Endothelial cell of umbilical vein (primary cell): ENCODE measurements at regions not wholly inside any gene's neighbourhood (a gene's known extent, or its start where the extent isn't known, plus 50 kb on each side); places are given as distances from the start of the nearest gene placed in this dataset.

Experiments used
- BruUV-seq: library from RNA; stranded (reverse); fragments of 400-500 nt; replicated peaks from 2 replicates; lab custom pipeline; 2021; lab: Mats Ljungman, UMichigan
- CTCF ChIA-PET: fragments of 300-600, 350-600 bp; sonication (Branson Sonifier 250); formaldehyde crosslinking; loops from one replicate; lab custom pipeline; 2021; ENCODE audit warnings: antibody characterized with exemption, inconsistent platforms; lab: Charles Lee
- POLR2A ChIA-PET: fragments of 300-600, 350-600 bp; sonication (Branson Sonifier 250); formaldehyde crosslinking; loops from one replicate; lab custom pipeline; 2021; ENCODE audit warnings: antibody characterized with exemption, inconsistent platforms; lab: Charles Lee
- DNase-seq: peaks from one replicate; pipeline ENCODE4 v3.0.0-alpha.2; 2011; ENCODE audit warnings: low read depth, low spot score
- FAIRE-seq: peaks from 2 replicates; lab custom pipeline; 2011; peaks lifted over from hg19 to GRCh38; lab: Jason Lieb, UNC
- H2AFZ ChIP-seq: 2 replicates; pipeline ENCODE4 v1.6.0; 2012; ENCODE audit warnings: low read depth, low read length, control low read depth, inconsistent platforms
- H3K27ac ChIP-seq: 2 replicates; pipeline ENCODE4 v1.5.1; 2011; ENCODE audit warnings: low read depth, mild to moderate bottlenecking, control low read depth, low read length, moderate library complexity; ENCODE audit not compliant: insufficient read depth
- H3K27me3 ChIP-seq, 2 experiments: 2 replicates each; pipeline versions ENCODE4 v1.6.0 to v1.6.1; 2011; ENCODE audit warnings: low read length in 2 of 2, mixed read lengths in 1 of 2; ENCODE audit not compliant: control insufficient read depth in 2 of 2, insufficient read depth in 2 of 2
- H3K36me3 ChIP-seq, 2 experiments: 2 replicates in 1 of 2; 3 replicates in 1 of 2; pipeline ENCODE4 v1.5.1; 2011; ENCODE audit warnings: low read length in 2 of 2, mild to moderate bottlenecking in 1 of 2, moderate library complexity in 1 of 2; ENCODE audit not compliant: control insufficient read depth in 2 of 2, insufficient read depth in 2 of 2; ENCODE audit errors: extremely low read depth in 1 of 2
- H3K4me1 ChIP-seq: 3 replicates; pipeline ENCODE4 v1.5.1; 2011; ENCODE audit warnings: mild to moderate bottlenecking, low read length; ENCODE audit not compliant: control insufficient read depth, insufficient read depth; ENCODE audit errors: extremely low read depth
- H3K4me2 ChIP-seq: 2 replicates; pipeline ENCODE4 v1.6.1; 2011; ENCODE audit warnings: low read length, control low read depth, mixed read lengths; ENCODE audit not compliant: insufficient read depth
- H3K4me3 ChIP-seq, 3 experiments: fragments of 200-600 bp in 1 of 3; sonication (generic), shearing (Covaris generic) in 1 of 3; replicated peaks in 1 of 3; 2 replicates each; pipeline ENCODE4 v1.5.1; 2011 to 2016; ENCODE audit warnings: control low read depth in 3 of 3, low read length in 3 of 3, mild to moderate bottlenecking in 2 of 3, inconsistent platforms in 1 of 3, low read depth in 1 of 3, moderate library complexity in 1 of 3; ENCODE audit not compliant: insufficient read depth in 1 of 3
- H3K79me2 ChIP-seq: 2 replicates; pipeline ENCODE4 v1.6.0; 2012; ENCODE audit warnings: low read length, inconsistent platforms; ENCODE audit not compliant: control insufficient read depth, insufficient read depth
- H3K9ac ChIP-seq: replicated peaks from 2 replicates; pipeline ENCODE3; 2011; ENCODE audit warnings: low read length, control low read depth; ENCODE audit not compliant: insufficient read depth; ENCODE audit errors: extremely low read depth
- H3K9me1 ChIP-seq: replicated peaks from 3 replicates; pipeline ENCODE4 v1.6.0; 2011; ENCODE audit warnings: mild to moderate bottlenecking, low read length; ENCODE audit not compliant: control insufficient read depth, insufficient read depth; ENCODE audit errors: extremely low read depth
- H3K9me3 ChIP-seq: replicated peaks from 2 replicates; pipeline ENCODE4 v1.5.1; 2012; ENCODE audit warnings: low read length, inconsistent platforms; ENCODE audit not compliant: control insufficient read depth, insufficient read depth
- H4K20me1 ChIP-seq: replicated peaks from 2 replicates; pipeline ENCODE3; 2011; ENCODE audit warnings: mild to moderate bottlenecking, low read length; ENCODE audit not compliant: control insufficient read depth, insufficient read depth; ENCODE audit errors: extremely low read depth
- EZH2 ChIP-seq: IDR thresholded peaks from 2 replicates; pipeline ENCODE4 v1.6.1; 2012; ENCODE audit warnings: borderline replicate concordance, low read depth, mild to moderate bottlenecking, moderate library complexity, low read length, inconsistent platforms; ENCODE audit not compliant: severe bottlenecking
- FOS ChIP-seq: IDR thresholded peaks from 2 replicates; pipeline ENCODE4 v1.6.1; 2011; ENCODE audit warnings: mild to moderate bottlenecking, low read length, moderate library complexity, borderline replicate concordance; ENCODE audit not compliant: insufficient read depth
- GATA2 ChIP-seq: IDR thresholded peaks from 2 replicates; pipeline ENCODE4 v1.7.0; 2011; ENCODE audit warnings: low read depth, mild to moderate bottlenecking, moderate library complexity, mixed read lengths, low read length; ENCODE audit not compliant: insufficient read length, insufficient read depth
- JUN ChIP-seq: IDR thresholded peaks from 2 replicates; pipeline ENCODE4 v1.6.1; 2011; ENCODE audit warnings: borderline replicate concordance, low read depth; ENCODE audit not compliant: insufficient read length, insufficient read depth
- MAX ChIP-seq: IDR thresholded peaks from 2 replicates; pipeline ENCODE4 v1.6.1; 2011; ENCODE audit not compliant: insufficient read depth, insufficient read length
- MYC ChIP-seq: IDR thresholded peaks from one replicate; pipeline ENCODE4 v1.6.1; 2011; ENCODE audit warnings: mild to moderate bottlenecking, low read depth, low read length
- POLR2A ChIP-seq: IDR thresholded peaks from 2 replicates; pipeline ENCODE4 v1.6.1; 2012; ENCODE audit warnings: low read depth, mild to moderate bottlenecking, control low read depth, low read length
- POLR2AphosphoS5 ChIP-seq: IDR thresholded peaks from 2 replicates; pipeline ENCODE4 v1.6.1; 2012; ENCODE audit warnings: low read depth, mild to moderate bottlenecking, control low read depth, low read length, moderate library complexity; ENCODE audit not compliant: insufficient read depth
- dilution Hi-C: fragments of 300-500 bp; cut with MboI; formaldehyde crosslinking; loops from one replicate; pipeline ENCODE4 v1.15.0; 2019; ENCODE audit warnings: low sequenced_read_pairs; ENCODE audit not compliant: extremely low pct_ligation_motif_present
- intact Hi-C: fragments of 100-400 bp; cut with micrococcal nuclease; formaldehyde crosslinking; loops from one replicate; pipeline ENCODE4 v1.10.0; 2022
- TF ChIP-seq, protein P1 (sequence below), 2 donors: IDR thresholded peaks; 1 replicate in 1 of 2; 2 replicates in 1 of 2; pipeline ENCODE4 v1.5.1; 2011; ENCODE audit warnings: low read length in 2 of 2, mild to moderate bottlenecking in 2 of 2, moderate library complexity in 2 of 2, control low read depth in 1 of 2, inconsistent platforms in 1 of 2, low read depth in 1 of 2; ENCODE audit not compliant: insufficient read depth in 1 of 2; ENCODE audit errors: extremely low read depth in 1 of 2

- CTCF ChIA-PET, result no interaction called here
- Histone ChIP-seq H4K20me1 (no peaks in the 10 kb centered on the region), H3K4me1 (no peaks in the 10 kb centered on the region), H3K9me1 (no peaks in the 10 kb centered on the region), H3K9ac (no peak overlapping the region), H3K4me3 (no peak overlapping the region), H2AFZ (no peak overlapping the region), H3K9me3 (no peaks in the 10 kb centered on the region), H3K27ac (no peak overlapping the region), H3K27me3 (no peaks in the 10 kb centered on the region), H3K4me2 (no peak overlapping the region), H3K79me2 (no peaks in the 10 kb centered on the region), H3K36me3 (no peaks in the 10 kb centered on the region)
- intact Hi-C loops, result no loop called here
- no TSS peak for BruUV-seq
- FAIRE-seq, result no peak
- POLR2A ChIA-PET, result no interaction called here
- TF ChIP-seq MYC, result no peak
- no peak for TF ChIP-seq POLR2A
- TF ChIP-seq POLR2AphosphoS5, result no peak
- no peak for TF ChIP-seq MAX
- TF ChIP-seq, protein P1, sequence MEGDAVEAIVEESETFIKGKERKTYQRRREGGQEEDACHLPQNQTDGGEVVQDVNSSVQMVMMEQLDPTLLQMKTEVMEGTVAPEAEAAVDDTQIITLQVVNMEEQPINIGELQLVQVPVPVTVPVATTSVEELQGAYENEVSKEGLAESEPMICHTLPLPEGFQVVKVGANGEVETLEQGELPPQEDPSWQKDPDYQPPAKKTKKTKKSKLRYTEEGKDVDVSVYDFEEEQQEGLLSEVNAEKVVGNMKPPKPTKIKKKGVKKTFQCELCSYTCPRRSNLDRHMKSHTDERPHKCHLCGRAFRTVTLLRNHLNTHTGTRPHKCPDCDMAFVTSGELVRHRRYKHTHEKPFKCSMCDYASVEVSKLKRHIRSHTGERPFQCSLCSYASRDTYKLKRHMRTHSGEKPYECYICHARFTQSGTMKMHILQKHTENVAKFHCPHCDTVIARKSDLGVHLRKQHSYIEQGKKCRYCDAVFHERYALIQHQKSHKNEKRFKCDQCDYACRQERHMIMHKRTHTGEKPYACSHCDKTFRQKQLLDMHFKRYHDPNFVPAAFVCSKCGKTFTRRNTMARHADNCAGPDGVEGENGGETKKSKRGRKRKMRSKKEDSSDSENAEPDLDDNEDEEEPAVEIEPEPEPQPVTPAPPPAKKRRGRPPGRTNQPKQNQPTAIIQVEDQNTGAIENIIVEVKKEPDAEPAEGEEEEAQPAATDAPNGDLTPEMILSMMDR (IDR thresholded peaks at IDR 0.05; ENCODE audit: extremely low read depth in 1 of 2, insufficient read depth in 1 of 2, low read depth in 1 of 2, low read length in 2 of 2), result no peak
- no peak for TF ChIP-seq GATA2
- TF ChIP-seq EZH2, result no peak
- TF ChIP-seq JUN, result no peak
- TF ChIP-seq FOS, result no peak
- DNase-seq, result no peak
- dilution Hi-C loops, result no loop called here
Measured at GRCh38 chr5:1731091-1731639, 68.5 kb downstream of the MRPL36 start.
